ENCODE measurements at regions not wholly inside any gene's neighbourhood (a gene's known extent, or its start where the extent isn't known, plus 50 kb on each side); places are given as distances from the start of the nearest gene placed in this dataset.

DNA sequence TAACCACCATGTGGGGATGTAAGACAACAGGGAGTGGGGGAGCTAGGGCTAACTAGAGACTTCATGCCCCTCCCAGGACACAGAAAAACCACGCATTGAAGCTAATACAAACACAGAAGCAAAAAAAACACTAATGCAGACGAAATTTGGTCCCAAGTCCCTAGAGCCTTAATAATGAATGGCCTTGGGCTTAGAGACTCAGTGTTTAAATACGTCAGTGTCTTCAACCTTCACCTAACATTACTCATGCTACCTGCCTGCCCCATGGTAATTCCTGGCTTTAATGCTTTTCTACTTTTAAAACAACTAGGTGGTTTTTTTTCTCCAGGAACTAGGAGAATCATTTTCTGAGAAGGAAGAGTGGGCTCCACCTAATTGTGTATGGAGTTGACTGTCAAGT, 64.1 kb upstream of the ITSN2 start:
- no peaks in the 10 kb centered on the region for H3K36me3 ChIP-seq (ENCODE audit: control insufficient read depth, insufficient read depth, low read length)
- H3K9me3 ChIP-seq (ENCODE audit: control insufficient read depth, insufficient read depth, low read depth, low read length): 0 out of 2 replicates have a peak, but pooled peaks cover 7% of the 10 kb centered on the region
- no peak overlapping the region for H3K4me3 ChIP-seq (ENCODE audit: low read depth in 2 of 2, low read length in 2 of 2)
- in situ Hi-C loops (cut with HindIII; ENCODE audit: low pct_unique_long_range_greater_than_20kb, low sequenced_read_pairs): no loop called here
- POLR2A ChIA-PET: no interaction called here
- DNase-seq (ENCODE audit: low read depth, low spot score) (no peak), ATAC-seq (no peak)
- H3K27ac ChIP-seq (ENCODE audit: low read length): no peak overlapping the region
- no peaks in the 10 kb centered on the region for H3K27me3 ChIP-seq (ENCODE audit: control insufficient read depth, insufficient read depth, low read length)
- no TSS peak for BruUV-seq (replicated peaks)
- CTCF ChIA-PET: no interaction called here
- TF ChIP-seq, protein P1, sequence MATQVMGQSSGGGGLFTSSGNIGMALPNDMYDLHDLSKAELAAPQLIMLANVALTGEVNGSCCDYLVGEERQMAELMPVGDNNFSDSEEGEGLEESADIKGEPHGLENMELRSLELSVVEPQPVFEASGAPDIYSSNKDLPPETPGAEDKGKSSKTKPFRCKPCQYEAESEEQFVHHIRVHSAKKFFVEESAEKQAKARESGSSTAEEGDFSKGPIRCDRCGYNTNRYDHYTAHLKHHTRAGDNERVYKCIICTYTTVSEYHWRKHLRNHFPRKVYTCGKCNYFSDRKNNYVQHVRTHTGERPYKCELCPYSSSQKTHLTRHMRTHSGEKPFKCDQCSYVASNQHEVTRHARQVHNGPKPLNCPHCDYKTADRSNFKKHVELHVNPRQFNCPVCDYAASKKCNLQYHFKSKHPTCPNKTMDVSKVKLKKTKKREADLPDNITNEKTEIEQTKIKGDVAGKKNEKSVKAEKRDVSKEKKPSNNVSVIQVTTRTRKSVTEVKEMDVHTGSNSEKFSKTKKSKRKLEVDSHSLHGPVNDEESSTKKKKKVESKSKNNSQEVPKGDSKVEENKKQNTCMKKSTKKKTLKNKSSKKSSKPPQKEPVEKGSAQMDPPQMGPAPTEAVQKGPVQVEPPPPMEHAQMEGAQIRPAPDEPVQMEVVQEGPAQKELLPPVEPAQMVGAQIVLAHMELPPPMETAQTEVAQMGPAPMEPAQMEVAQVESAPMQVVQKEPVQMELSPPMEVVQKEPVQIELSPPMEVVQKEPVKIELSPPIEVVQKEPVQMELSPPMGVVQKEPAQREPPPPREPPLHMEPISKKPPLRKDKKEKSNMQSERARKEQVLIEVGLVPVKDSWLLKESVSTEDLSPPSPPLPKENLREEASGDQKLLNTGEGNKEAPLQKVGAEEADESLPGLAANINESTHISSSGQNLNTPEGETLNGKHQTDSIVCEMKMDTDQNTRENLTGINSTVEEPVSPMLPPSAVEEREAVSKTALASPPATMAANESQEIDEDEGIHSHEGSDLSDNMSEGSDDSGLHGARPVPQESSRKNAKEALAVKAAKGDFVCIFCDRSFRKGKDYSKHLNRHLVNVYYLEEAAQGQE (IDR thresholded peaks at IDR 0.05; ENCODE audit: insufficient read depth in 1 of 2, low read depth in 2 of 2, low read length in 1 of 2): no peak
- TF ChIP-seq SIN3A (IDR thresholded peaks at IDR 0.05; ENCODE audit: borderline replicate concordance, insufficient read depth, low read depth, low read length): no peak
- TF ChIP-seq TCF7L2 (IDR thresholded peaks at IDR 0.05; ENCODE audit: low read depth, low read length): no peak
- TF ChIP-seq POLR2AphosphoS5 (IDR thresholded peaks at IDR 0.05; ENCODE audit: low read depth, low read length): no peak
- TF ChIP-seq, protein P2, sequence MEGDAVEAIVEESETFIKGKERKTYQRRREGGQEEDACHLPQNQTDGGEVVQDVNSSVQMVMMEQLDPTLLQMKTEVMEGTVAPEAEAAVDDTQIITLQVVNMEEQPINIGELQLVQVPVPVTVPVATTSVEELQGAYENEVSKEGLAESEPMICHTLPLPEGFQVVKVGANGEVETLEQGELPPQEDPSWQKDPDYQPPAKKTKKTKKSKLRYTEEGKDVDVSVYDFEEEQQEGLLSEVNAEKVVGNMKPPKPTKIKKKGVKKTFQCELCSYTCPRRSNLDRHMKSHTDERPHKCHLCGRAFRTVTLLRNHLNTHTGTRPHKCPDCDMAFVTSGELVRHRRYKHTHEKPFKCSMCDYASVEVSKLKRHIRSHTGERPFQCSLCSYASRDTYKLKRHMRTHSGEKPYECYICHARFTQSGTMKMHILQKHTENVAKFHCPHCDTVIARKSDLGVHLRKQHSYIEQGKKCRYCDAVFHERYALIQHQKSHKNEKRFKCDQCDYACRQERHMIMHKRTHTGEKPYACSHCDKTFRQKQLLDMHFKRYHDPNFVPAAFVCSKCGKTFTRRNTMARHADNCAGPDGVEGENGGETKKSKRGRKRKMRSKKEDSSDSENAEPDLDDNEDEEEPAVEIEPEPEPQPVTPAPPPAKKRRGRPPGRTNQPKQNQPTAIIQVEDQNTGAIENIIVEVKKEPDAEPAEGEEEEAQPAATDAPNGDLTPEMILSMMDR (IDR thresholded peaks at IDR 0.05): no peak
- no peaks in the 10 kb centered on the region for H3K4me1 ChIP-seq (ENCODE audit: control insufficient read depth, insufficient read depth, low read length)
- intact Hi-C loops (cut with micrococcal nuclease; ENCODE audit: unreplicated experiment): no loop called here

DNA sequence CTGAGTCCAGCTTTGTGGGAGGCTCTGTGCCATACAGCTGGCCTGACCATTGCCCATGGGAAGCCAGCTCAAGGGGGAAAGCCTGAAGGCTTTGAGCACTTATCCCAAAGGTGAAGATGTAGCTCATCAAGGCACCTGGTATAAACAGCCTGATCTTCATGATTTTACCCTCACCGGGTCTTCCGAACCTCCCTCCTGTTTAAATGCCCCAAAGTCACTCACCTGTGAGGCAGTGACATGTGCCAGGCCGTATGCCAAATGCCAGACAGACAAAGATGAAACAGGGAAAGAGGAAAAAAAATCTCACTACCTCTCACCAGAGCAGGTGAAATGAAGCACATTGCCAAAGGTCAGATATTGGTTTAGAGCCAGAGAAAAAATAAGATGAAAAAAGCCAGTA, 62.8 kb upstream of the ITSN2 start:
- H3K9me3 ChIP-seq (ENCODE audit: control insufficient read depth, insufficient read depth, low read depth, low read length): 0 out of 2 replicates have a peak, but pooled peaks cover 7% of the 10 kb centered on the region
- no peak for ATAC-seq
- CTCF ChIA-PET: no interaction called here
- no peaks in the 10 kb centered on the region for H3K36me3 ChIP-seq (ENCODE audit: control insufficient read depth, insufficient read depth, low read length)
- BruUV-seq (replicated peaks): no TSS peak
- H3K27ac ChIP-seq (ENCODE audit: low read length): no peak overlapping the region
- intact Hi-C loops (cut with micrococcal nuclease; ENCODE audit: unreplicated experiment): no loop called here
- no peak for DNase-seq (ENCODE audit: low read depth, low spot score)
- in situ Hi-C loops (cut with HindIII; ENCODE audit: low pct_unique_long_range_greater_than_20kb, low sequenced_read_pairs): no loop called here
- H3K27me3 ChIP-seq (ENCODE audit: control insufficient read depth, insufficient read depth, low read length): no peaks in the 10 kb centered on the region
- POLR2A ChIA-PET: interaction anchor here (0.7 kb wide), 1 partner anchor 433 kb away, joined by 3 read pairs; no protein-coding TSS in a partner anchor
- TF ChIP-seq SIN3A (IDR thresholded peaks at IDR 0.05; ENCODE audit: borderline replicate concordance, insufficient read depth, low read depth, low read length) (no peak), POLR2AphosphoS5 (IDR thresholded peaks at IDR 0.05; ENCODE audit: low read depth, low read length) (no peak), TCF7L2 (IDR thresholded peaks at IDR 0.05; ENCODE audit: low read depth, low read length) (no peak)
- TF ChIP-seq, protein P1 (IDR thresholded peaks at IDR 0.05; ENCODE audit: insufficient read depth in 1 of 2, low read depth in 2 of 2, low read length in 1 of 2): no peak
- TF ChIP-seq, protein P2 (IDR thresholded peaks at IDR 0.05): no peak
- H3K4me1 ChIP-seq (ENCODE audit: control insufficient read depth, insufficient read depth, low read length): no peaks in the 10 kb centered on the region
- H3K4me3 ChIP-seq (ENCODE audit: low read depth in 2 of 2, low read length in 2 of 2): no peak overlapping the region
